GM18498 (cell line): ENCODE measurements at regions not wholly inside any gene's neighbourhood (a gene's known extent, or its start where the extent isn't known, plus 50 kb on each side); places are given as distances from the start of the nearest gene placed in this dataset.

Experiments used
- ATAC-seq: cut with Tn5 transposase; IDR thresholded peaks from one replicate; pipeline ENCODE4 v1.9.1; 2021; ENCODE audit warnings: mild to moderate bottlenecking, moderate library complexity; ENCODE audit not compliant: unreplicated experiment

- no peak for ATAC-seq
Observed at GRCh38 chr10:85187047-85187446, 858.7 kb downstream of the CCSER2 start.

GRCh38 chr10:85188770-85189484 is 860.5 kb downstream of the CCSER2 start:
- ATAC-seq: no peak

- no peak for ATAC-seq
Observed at GRCh38 chr10:85193796-85194195, 865.4 kb downstream of the CCSER2 start.

- no peak for ATAC-seq
Observed at GRCh38 chr10:85194706-85195105, 866.3 kb downstream of the CCSER2 start.

- no peak for ATAC-seq
Observed at GRCh38 chr10:85195596-85195995, 867.2 kb downstream of the CCSER2 start.

GRCh38 chr10:85204814-85205213 is 876.4 kb downstream of the CCSER2 start:
- ATAC-seq: no peak

- ATAC-seq: no peak
Observed at GRCh38 chr10:85212526-85212925, 884.1 kb downstream of the CCSER2 start.

- no peak for ATAC-seq
Observed at GRCh38 chr10:85213493-85213892, 885.1 kb downstream of the CCSER2 start.

- ATAC-seq: no peak
Observed at GRCh38 chr10:85222300-85222699, 893.9 kb downstream of the CCSER2 start.

GRCh38 chr10:85224366-85224940 is 896.1 kb downstream of the CCSER2 start:
- ATAC-seq: no peak

GRCh38 chr10:85225311-85225710 is 896.9 kb downstream of the CCSER2 start:
- no peak for ATAC-seq

GRCh38 chr10:85226596-85226995 is 898.2 kb downstream of the CCSER2 start:
- ATAC-seq: no peak

- ATAC-seq: no peak
Observed at GRCh38 chr10:85228726-85229125, 900.3 kb downstream of the CCSER2 start.

GRCh38 chr10:85231534-85232270 is 903.3 kb downstream of the CCSER2 start:
- ATAC-seq: no peak

GRCh38 chr10:85235258-85235657 is 906.9 kb downstream of the CCSER2 start:
- ATAC-seq: no peak

GRCh38 chr10:85238676-85239075 is 910.3 kb downstream of the CCSER2 start:
- no peak for ATAC-seq

GRCh38 chr10:85250304-85250703 is 921.9 kb downstream of the CCSER2 start:
- no peak for ATAC-seq

GRCh38 chr10:85256481-85256880 is 928.1 kb downstream of the CCSER2 start:
- no peak for ATAC-seq

- no peak for ATAC-seq
Observed at GRCh38 chr10:85259908-85260307, 931.5 kb downstream of the CCSER2 start.

- no peak for ATAC-seq
Observed at GRCh38 chr10:85262992-85263391, 934.6 kb downstream of the CCSER2 start.

GRCh38 chr10:85265121-85265520 is 936.7 kb downstream of the CCSER2 start:
- no peak for ATAC-seq

GRCh38 chr10:85266808-85267207 is 938.4 kb downstream of the CCSER2 start:
- ATAC-seq: no peak
